ENCODE measurements at regions not wholly inside any gene's neighbourhood (a gene's known extent, or its start where the extent isn't known, plus 50 kb on each side); places are given as distances from the start of the nearest gene placed in this dataset.

- no peak for DNase-seq
Observed at GRCh38 chr18:50444539-50444938, 69.7 kb downstream of the SKA1 start.

DNA sequence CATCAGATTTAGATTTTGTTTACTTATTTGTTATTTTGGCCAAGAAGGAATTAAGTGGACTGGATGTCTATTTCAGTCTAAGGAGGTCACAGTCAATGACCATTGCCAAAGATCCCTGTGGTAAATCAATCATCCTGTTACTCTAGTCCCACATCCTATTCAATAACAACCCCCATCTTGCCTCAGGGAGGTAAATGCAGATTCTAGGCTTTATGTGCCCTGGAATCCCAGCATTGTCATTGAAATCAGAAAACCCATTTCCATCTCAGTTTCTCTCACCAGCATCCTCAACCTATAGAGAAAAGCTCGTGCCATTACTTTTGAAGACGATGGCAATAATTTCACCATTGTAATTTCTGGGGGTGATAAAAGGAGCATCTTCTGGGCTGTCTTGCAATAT is 71.8 kb downstream of the SKA1 start:
- no peak for DNase-seq

GRCh38 chr18:50447102-50447741 is 72.4 kb downstream of the SKA1 start:
- no peak for DNase-seq

GRCh38 chr18:50447952-50448351 is 73.1 kb downstream of the SKA1 start:
- DNase-seq: no peak

- no peak for DNase-seq
Observed at GRCh38 chr18:50451100-50451842, 76.4 kb downstream of the SKA1 start.

- DNase-seq: no peak
Observed at GRCh38 chr18:50453014-50453680, 78.3 kb downstream of the SKA1 start.

DNA sequence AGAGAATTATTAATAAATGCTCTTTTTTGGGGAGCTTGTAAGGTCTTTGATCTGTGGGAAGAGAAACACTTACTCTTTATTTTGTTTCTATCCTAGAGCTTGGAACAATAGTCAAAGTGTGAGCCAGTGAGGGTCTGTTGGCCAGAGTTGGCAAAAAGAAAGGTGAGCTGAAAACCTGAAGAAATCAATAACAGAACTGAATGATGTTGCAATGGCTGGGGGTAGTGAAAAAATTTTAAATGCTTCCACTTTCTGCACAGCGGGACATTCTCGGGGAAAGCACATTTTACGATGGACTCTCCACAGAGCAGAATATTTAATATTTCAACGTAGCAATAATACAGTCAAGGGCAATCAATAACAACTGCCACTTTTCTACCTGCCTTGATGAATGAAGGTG is 78.9 kb downstream of the SKA1 start:
- no peak for DNase-seq

GRCh38 chr18:50454387-50454988 is 79.6 kb downstream of the SKA1 start:
- DNase-seq: peak; percentile 7

GRCh38 chr18:50456285-50456684 is 81.4 kb downstream of the SKA1 start:
- DNase-seq: no peak

GRCh38 chr18:50457639-50458038 is 82.8 kb downstream of the SKA1 start:
- DNase-seq: no peak

- no peak for DNase-seq
Observed at GRCh38 chr18:50458366-50458765, 83.5 kb downstream of the SKA1 start.

- DNase-seq: no peak
Observed at GRCh38 chr18:50458796-50459195, 84.0 kb downstream of the SKA1 start.

DNA sequence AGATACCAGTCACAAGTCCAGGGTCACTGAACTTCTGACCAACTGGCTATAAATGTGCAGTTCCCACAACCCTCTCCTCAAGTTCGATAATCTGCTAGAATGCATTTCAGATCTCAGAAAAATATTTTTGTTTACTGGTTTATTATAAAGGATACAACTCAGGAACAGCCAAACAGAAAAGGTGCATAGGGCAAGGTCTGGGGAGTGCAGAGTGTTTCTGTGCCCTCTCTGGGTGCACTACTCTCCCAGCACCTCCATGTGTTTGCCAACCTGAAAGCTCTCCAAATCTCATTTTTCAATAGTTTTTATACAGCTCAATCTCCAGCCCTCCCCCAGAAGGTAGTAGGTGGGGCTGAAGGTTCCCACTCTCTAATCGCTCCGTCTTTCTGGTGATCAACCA is 85.2 kb downstream of the SKA1 start:
- no peak for DNase-seq

DNA sequence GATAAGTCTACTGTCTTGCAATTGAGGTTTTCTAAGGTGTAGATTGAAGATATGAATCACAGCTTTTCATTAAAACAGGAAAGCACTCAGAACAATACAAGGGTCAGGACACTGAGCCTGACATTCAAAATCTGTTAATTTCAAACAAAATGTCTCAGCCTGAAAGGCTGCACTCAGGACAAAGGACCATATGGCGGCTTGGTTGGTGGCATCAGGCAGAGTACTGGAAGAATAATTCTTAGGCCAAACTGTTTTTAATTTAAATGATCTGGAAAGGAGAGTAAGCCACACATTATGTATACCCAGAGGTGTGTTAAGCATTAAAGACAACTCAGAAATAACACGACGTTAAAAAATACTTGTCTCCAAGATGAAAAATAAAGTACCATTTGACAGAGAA is 85.9 kb downstream of the SKA1 start:
- no peak for DNase-seq

GRCh38 chr18:50461251-50461650 is 86.4 kb downstream of the SKA1 start:
- DNase-seq: no peak

DNA sequence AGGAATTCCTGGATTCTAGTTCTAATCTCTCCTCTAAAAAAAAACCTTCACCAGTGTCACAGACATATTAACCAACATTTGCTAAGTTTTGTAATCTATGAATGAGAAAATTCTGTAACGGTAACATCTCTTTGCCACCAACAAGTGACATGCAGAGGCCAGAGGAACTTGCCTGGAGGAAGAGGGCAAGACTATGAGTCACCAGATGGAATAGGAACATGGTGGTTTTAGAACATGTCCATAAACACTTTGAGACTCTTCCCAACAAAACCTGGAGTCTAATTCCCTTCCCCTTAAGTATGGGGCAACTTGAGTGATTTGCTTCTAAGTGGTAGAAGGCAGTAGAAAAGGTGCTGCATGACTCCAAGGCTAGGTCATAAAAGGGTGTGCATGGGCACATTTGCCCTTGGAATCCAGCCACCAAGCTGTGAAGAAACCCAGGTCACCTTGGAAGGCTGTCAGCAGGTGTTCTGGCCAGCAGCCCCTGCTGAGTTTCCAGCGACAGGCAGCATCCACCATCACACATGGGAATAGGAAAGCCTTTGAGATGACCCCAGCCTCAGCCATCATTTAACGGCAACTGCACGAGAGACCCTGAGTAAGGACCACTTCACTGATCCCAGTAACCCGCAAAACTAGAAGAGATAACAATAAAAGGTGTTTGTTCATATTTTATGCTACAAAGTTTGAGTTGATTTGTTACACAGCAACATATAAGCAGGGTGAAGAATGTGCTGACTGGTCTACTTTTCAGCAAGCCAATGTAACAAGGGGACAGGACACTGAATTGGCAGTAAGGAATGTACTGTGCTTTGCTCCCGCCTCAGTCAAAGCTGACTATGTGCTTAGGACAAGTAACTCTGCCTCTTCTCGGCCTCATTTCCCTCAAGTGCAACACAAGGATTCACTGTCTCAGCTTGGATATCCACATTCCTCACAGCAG is 90.6 kb downstream of the SKA1 start:
- DNase-seq: no peak

- no peak for DNase-seq
Observed at GRCh38 chr18:50466634-50467033, 91.8 kb downstream of the SKA1 start.

- DNase-seq: peak; percentile 71
Observed at GRCh38 chr18:50468807-50469206, 91.1 kb upstream of the MAPK4 start.

DNA sequence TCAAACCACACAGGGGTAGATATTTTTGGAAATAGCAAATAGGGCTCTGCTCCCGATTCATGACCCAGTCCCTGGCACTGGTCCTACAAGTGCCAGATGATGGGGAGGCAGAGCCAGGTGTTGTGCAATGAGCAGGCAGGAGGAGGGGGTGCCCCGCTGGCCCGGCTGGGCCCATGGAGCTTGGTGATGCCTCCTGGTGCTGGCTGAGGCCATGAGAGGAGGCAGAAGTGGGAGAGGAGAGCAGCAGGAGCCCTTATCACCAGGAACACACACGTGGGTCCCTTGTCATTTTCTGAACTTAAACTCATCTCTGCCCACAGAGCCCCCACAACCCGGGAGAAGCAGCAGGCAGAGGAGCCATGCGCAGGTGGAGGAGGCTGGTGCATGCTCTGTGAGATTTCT is 90.5 kb upstream of the MAPK4 start:
- peak; percentile 67 for DNase-seq

DNA sequence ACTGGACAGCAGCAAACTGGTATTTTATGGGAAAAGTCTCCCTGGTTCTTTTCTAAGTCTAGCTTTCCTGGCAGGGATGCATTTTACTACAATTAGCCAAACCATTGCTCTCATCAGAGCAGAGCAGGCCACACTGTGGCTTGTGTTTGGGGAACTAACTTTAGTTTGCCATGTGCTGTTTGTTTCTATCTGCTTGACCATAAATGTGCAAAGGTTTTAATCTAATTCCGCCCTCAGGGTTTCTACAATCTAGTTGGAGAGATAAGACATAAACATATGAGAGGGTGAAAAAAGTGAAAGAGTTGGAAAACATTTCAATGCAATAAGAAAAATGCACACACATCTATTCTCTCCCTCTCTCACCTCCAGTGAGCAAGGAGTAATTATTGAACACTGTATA is 86.9 kb upstream of the MAPK4 start:
- no peak for DNase-seq

- no peak for DNase-seq
Observed at GRCh38 chr18:50473881-50474280, 86.0 kb upstream of the MAPK4 start.

- DNase-seq: no peak
Observed at GRCh38 chr18:50475538-50476193, 84.2 kb upstream of the MAPK4 start.

Measured in NCI-H446 treated with DMSO at 0.1 percent for 48 hours (cell line).